GM12873 (cell line): ENCODE measurements at regions not wholly inside any gene's neighbourhood (a gene's known extent, or its start where the extent isn't known, plus 50 kb on each side); places are given as distances from the start of the nearest gene placed in this dataset.

Experiments
- CTCF ChIP-seq: IDR thresholded peaks from 2 replicates; pipeline ENCODE4 v1.5.1; 2012; ENCODE audit warnings: low read depth, mild to moderate bottlenecking, moderate library complexity, low read length, control low read depth; ENCODE audit not compliant: insufficient read depth; ENCODE audit errors: missing control alignments

DNA sequence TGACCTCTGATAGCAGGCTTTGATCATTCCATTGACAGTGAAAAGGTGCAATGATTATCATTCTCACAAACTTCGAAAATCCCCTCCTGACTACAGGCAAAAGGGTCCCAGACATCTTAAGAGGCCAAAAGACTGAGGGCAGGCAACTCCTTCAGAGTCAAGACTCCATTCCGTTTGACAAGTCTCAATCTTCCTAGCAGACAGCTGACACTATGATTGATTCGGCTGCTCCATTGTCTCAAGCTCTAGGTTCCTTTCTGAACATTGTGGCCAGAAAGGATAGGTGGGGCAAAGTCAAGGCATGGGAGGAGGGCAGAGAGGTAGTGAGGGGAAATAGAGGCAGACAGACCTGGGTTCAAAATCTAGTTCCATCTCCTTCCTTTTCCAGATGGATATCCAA is 53.7 kb upstream of the MAN1A2 start:
- TF ChIP-seq CTCF: no peak

- TF ChIP-seq CTCF: peak; percentile 63
Observed at GRCh38 chr1:117312453-117313138, 54.7 kb upstream of the MAN1A2 start.

DNA sequence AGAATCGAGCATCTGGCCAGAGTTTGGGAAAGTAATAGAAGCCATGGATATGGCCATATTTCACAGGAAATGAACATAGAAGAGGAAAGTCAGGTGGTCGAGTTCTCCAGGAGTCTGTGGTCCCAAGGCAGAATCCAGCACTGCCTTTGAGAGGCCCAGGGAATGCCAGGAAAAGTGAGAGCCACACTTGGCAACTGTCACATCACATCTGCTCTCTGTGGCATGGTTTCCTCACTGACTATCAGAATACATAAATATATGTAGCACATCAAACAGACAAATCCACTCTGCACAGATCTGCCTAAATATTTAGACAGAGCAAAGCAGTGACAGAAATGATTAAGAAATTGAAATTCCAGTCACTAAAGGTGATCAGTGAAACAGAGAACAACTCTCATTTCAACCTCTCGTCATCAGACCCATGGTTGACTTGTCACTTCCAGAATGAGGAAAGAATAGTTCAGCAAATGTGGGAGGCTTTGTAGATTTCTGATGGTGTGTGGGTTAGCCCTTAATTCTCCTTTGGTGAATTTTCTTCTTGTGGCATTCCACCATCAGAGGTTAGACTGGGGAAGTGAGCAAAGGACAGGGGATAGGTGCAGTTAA is 58.8 kb upstream of the MAN1A2 start:
- no peak for TF ChIP-seq CTCF

- TF ChIP-seq CTCF: no peak
Observed at GRCh38 chr1:117301901-117302300, 65.3 kb upstream of the MAN1A2 start.

DNA sequence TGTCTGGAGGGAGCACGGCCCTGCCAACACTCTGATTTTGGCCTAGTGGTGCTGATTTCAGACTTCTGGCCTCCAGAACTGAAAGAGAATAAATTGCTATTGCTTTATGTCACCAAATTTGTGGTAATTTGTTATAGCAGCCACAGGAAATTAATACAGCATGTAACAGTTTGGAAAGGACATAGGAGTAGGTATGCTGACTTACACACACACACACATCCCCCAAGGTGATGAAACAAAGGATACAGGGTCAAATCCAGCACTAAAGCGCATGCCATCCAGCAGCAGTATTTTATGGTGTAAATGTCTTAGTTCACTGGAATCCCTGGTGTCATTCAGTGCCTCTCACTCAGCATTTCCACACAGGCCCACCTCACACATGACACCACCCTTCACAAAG is 72.2 kb upstream of the MAN1A2 start:
- no peak for TF ChIP-seq CTCF

GRCh38 chr1:117290890-117291289 is 76.4 kb upstream of the MAN1A2 start:
- TF ChIP-seq CTCF: no peak

- no peak for TF ChIP-seq CTCF
Observed at GRCh38 chr1:117289316-117289870, 77.9 kb upstream of the MAN1A2 start.
